ENCODE measurements at regions not wholly inside any gene's neighbourhood (a gene's known extent, or its start where the extent isn't known, plus 50 kb on each side); places are given as distances from the start of the nearest gene placed in this dataset.

DNA sequence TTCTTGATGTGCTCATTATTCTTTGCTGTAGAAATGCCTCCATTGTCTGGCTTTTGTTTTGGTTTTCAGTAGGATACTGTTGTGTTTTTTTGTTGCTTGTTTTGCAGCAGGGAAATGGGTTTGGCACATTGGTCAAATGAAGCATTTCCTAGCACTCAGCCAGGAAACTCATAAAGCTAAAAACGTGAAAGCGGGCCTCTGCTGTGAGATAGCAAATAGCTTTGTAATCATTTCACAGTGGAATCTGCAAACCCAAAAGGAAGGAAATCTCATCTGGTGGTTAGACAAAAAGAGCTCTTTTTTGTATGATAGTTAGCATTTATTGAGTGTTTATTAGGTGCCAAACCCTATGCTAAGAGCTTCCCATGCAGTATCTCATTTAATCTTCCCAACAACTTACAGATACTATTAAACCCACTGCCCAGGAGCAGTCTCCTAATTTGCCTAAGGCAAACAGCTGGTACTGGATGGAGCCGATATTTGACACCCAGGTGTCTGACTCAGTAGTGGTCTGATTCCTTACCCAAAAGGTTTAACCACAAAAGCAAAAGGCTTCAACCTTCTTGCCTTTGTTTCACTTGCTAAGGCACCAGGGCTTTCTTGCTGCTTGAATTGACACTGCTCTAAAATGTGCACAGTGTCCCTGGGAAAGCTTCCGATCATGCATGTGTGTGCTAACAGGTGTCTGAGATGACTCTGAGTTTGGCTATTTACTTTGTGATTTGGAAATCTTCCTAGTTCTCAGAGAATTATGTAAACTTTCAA, 527.9 kb upstream of the MDFIC2 start:
- DNase-seq, result no peak

DNA sequence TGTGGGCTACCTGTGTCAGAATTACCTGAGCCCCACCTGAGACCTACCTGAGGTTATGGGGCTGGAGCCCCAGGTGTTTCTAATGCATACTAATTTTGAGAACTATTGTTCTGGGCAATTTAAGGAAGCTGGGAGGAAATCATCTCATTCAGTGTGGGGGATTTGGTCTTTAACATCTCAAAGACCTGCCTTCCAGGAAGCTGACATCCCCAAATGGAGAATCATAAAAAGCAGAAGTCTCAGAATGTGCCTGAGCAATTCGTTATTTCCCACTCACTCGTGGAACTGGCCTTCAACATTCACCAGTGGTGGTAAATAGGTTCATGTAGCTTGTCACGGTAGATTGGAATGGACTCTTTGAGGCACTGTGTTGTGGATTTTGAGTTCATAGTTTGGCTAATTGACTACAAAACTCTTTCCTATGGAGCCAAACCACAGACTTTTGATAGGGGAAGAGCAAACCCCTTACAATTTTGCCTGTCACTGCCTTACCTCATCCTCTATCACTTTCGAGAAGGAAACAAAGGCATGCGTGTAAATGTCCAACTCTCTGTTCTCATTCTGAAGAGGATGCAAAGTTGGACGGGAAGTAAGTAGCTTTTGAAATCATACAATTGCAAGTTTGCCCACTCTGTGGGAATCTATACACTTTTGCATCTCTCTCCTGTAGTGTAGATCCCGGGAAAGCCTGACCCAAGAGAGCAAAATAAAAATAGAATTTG, 521.0 kb upstream of the MDFIC2 start:
- no peak for DNase-seq

DNA sequence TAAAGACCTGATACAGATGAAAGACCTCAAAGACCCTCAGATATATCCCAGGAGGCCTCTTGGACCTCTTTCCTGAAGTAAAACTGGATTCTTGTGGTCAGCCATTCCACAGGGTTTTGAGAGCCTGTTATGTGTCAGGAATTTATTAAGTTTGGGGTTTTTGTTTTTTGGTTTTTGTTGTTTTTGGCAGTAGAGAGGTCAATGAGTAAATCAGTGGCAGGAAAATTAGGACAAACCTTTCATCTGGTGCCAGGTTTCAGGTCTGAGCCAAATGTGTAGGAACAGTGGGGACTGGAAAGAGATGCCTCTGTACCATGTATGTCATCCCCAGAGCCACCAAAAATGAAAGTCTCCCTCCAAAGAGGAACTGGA, 520.4 kb upstream of the MDFIC2 start:
- DNase-seq, result no peak

DNA sequence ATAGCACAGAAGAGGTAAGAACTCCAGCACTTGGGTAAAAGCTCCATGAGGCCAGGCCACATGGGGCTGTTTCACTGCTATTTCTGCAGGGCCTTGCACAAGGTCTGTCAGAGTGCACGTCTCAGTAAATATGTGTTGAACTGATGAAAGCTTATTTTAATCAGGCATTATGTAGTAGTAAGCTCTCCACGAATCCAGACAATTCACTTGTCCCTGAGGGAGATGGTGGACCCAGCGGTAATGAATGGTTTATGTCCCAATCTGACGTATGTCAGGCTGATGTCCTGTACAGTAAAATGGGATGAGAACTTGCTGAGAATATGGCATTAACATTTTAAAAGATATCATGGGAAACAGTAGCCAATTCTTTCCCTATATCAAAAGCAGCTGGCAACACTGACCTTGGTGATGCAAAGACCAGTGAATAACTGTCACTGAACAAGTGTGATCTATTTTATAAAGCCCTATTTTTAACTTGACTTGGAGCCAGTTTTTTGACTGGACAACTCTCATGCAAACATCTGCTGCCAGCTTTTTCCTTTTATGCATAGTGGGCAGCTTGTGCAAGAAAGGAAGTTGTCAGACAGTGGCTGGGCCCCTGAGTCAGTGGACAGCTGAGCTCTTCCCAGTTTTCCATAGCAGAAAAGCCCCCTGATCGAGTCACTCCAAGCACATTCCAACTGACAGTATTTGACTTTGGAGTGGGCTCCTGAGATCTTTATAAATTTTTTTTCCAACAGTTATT, 519.8 kb upstream of the MDFIC2 start:
- no peak for DNase-seq

DNA sequence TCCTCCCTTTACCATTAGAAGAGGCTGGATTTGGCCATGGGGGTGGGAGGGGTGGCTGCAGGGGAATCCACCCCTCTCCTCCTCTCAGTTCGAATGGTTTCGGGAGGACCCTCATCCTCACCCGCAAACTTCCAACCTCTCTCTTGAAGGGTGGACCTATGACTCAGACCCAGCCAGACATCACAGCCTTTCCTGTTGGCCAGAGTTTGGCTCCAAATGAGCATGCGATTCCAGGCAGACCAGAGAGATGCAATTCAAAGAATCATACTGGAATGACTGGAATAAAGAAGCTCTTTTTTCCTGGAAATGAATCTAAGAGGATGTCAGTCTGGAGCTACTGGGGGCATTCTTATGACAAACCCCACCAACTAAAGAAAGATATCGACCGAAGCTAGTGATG, 516.7 kb upstream of the MDFIC2 start:
- DNase-seq, result no peak

DNA sequence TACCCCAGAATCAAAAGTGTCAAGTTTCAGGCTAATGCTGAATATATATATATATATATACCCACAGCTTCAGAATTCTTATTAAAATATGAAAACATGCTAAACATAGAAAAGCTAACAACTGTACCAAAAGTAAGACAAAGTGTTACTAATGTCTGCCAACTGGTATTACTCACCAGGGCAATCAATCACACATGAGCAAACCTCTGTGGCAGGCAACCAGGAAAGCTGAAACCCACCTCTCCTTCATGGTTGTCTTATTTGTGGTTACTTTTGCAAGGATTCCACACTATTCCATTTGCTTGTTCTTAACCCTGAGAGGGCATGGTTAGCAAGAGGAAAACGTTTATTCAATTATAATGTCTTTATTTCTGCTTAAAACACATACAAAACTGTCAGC, 512.3 kb upstream of the MDFIC2 start:
- no peak for DNase-seq

DNA sequence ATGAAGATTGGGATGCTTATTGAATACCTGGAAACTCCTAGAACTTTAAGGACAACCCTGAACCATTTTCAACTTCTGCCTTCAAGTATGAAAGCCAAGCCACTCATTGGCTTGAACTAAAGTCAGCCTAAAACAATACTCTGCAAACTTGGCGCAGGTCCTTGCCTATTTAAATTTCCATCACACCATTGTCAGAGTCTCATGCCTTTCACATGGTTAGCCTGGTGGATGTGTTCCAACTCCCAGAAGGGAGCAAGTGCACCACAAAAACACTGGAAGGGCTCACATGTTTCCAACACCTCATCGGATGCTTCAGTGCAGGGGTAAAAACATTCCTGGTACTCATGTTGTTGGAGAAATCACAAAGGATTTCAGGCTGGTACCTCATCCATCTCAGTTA, 511.6 kb upstream of the MDFIC2 start:
- DNase-seq, result no peak

DNA sequence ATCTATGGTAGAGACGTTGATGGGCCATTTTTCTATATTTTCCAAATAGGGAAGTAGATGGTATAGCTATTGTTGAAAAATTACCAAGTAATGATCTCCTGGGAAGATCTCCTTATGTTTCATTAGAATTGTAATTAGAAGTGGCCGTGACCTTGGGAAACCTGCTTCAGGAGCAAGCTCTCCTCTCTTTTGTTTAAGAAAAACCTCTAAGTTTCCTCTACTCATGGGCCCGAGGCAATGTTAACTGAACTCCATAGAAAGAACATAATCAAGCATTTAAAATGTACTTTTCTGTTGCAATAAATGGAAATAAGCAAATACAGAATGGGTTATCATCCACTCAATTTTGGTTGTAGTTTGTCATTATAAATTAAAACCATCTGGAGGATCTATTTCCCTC, 511.2 kb upstream of the MDFIC2 start:
- DNase-seq, result no peak

DNA sequence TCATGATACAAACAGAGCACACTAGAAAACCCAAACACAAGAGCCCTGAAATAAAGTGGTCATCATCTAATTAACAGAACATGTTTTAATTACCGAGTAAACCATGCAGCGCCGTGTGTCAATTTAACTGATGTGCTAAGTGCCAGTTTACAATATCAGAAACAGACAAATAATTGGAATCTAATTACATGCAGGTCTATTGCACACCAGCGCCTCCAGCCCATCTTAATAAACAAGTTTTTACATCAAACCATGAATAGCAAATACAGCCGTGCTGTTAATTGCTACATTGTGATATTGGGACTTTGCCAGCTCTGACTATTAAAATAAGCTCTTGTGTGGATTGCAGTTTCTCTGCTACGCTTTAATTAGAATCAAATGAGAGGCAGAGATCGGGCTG, 510.2 kb upstream of the MDFIC2 start:
- no peak for DNase-seq

DNA sequence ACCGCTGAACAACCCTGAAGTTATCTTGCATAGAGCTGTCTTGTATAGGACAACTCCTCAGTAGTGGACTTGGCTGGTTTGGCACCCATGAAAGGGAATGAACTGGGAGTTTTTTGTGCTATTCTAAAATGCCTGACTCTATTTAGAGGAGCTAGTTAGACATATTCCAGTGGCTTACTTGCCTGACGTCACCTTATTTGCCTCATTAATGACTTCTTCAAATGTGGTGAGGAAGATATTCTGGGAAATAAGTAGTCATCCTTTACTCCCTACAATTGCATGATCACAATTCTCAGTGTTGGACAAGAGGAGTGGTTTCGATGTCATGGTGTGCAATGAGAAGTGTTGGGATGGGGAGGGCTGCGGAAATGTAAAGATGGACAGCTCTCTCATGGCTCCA, 509.2 kb upstream of the MDFIC2 start:
- DNase-seq, result no peak

DNA sequence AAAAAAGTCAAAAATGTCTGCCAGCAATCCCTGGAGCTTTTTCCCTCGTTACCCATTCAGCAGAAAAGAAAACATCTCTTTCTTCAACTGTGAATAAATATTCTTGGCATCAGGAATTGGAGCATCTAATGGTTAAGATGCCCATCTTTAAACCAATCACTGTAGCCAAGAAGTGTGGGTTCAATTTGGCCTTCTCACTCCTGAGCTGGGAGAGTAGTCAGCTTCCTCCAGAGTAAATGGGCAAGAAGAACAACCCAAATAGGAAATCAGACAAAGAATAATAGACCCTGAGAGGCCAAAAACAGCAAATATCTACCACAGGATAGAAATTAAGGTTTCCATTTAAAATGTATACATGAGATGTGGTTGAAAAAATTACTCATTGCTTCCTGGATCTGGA, 508.0 kb upstream of the MDFIC2 start:
- no peak for DNase-seq

DNA sequence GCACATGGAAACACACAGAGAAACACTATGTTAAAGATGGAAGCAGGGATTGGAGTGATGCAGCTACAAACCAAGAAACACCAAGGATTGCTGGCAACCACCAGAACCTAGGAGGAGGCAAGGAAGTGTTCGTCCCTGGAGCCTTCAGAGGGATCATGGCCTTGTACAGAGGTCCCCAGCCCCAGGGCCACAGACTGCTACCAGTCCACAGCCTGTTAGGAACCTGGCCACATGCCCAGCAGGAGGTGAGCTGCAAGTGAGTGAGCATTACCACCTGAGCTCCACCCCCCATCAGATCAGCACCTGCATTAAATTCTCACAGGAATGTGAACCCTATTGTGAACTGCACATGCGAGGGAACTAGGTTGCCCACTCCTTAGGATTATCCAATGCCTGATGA, 505.7 kb upstream of the MDFIC2 start:
- DNase-seq, result no peak

DNA sequence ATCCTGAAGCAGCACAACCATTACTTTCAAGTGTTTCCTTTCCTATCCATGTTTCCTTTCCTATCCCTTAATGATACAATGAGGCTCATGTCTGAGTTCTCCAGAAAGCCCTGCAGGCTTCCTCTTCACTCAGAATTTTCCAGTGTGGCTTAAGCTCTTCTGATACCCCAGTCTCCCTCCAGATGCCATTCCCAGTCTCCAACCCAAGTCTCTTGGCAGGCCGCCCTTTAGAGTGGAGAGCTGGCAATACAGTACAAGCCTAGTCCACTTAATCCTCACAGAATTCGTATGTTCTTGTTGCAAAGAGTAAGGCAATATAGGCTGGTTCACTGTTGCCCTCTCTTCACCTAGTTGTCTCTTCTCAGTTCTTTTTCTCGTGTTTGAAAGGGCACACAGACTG, 503.9 kb upstream of the MDFIC2 start:
- DNase-seq, result no peak

DNA sequence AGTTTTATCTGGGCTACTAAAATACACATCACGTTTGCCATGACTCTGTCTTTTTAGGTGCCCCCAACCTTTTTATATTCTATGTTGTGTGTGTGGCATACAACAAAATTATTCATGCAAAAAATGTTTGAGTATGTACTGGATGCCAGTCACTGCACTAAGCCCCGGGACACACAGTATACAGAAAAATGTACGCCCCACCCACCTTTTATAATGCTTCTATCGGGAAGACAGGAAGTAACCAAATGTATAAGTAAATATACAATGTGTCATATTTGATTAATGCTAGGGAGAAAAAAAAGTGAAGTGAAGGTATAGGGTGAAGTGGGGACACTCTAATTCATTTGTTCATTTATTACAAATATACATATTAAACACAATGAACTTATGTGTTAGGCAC, 503.4 kb upstream of the MDFIC2 start:
- no peak for DNase-seq

DNA sequence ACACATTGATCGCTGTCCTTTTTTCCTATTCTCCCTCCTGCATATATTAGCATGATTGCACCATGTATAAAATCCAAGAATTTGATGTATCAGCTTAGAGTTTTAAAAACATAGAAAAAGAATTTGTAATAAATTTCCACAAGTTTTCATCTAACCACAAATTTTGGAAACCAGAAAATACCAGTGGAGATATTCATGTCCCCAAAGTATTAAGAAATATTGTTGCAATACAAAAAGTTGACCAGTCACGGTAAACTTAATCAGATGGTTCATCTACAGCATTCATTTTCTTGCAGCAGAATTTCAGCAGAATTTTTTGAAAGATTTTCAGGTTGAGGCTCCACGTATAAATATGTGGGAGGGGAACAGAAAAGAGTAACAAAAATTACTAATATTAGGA, 500.9 kb upstream of the MDFIC2 start:
- DNase-seq, result no peak

DNA sequence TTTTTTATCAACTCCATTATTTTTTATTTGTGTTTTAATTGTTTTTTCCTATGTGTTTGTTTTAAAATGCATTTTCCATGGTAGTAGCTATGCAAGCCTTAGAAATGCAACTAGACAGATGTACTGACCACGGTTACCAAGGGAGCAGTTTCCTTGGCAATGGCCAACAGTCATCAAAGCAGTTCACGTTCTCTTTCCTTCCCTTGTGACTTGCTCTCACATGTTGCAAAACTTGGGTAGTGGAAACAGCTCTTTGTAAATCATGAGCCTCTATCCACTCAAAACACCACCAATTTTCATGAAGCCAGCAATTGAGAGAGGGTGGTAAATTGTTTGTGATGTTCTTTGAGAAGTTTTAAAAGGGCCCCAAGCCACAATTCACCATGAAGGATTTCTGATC, 499.4 kb upstream of the MDFIC2 start:
- no peak for DNase-seq

DNA sequence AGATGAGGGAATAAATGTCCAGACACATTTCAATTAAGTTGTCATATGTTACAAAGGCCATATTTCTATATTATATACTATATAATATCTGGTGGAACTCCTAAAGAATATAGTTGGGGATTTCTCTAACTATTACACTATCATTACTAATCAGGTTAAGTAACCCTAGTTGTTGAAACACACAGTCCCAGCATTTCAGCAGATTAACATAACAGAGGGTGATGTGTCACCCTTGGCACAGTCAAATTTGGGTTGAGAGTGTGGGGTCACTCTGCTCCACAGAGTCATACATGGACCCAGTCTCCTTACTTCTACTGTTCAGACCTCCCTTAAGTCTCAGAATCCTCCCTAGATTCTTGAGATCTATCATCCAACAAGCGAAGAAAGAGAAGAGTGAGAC, 496.4 kb upstream of the MDFIC2 start:
- DNase-seq, result no peak

DNA sequence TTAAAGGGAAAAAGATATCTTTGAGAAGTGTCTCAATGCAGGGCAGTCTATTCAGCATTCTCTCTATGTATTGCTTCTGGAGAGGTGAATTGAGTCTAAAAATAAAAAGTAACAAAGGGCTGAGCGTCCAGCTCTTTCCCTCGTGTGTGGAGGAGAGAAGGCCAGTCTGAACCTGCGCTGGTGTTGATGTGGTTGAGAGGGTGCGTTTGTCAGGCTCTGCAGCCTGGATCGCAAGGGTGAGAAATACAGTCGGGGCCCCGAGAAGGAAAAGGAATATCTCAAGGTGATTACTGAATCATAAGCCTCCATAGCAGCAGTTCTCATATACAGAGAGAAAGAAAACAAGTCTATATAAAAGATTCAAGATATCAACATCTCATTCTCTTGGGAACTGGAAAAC, 494.1 kb upstream of the MDFIC2 start:
- no peak for DNase-seq

DNA sequence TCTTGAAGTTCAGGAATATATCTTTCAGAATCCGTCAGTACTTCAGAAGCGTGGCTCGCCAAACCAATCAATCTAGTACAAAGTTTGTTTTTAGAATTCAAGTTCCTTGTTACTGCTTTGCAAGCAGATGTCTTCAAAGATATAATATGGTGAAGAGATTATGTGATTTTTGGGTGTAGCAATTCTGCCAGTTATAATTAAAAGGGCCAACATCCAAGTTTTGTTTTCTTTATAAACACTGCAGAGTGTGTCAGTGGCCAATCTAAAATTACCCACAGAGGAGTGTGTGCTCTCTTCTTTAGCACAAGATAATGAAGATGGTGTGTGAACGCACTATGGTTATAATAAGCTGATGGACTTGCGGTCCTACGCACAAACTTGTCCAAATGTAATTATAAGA, 493.6 kb upstream of the MDFIC2 start:
- DNase-seq, result no peak

DNA sequence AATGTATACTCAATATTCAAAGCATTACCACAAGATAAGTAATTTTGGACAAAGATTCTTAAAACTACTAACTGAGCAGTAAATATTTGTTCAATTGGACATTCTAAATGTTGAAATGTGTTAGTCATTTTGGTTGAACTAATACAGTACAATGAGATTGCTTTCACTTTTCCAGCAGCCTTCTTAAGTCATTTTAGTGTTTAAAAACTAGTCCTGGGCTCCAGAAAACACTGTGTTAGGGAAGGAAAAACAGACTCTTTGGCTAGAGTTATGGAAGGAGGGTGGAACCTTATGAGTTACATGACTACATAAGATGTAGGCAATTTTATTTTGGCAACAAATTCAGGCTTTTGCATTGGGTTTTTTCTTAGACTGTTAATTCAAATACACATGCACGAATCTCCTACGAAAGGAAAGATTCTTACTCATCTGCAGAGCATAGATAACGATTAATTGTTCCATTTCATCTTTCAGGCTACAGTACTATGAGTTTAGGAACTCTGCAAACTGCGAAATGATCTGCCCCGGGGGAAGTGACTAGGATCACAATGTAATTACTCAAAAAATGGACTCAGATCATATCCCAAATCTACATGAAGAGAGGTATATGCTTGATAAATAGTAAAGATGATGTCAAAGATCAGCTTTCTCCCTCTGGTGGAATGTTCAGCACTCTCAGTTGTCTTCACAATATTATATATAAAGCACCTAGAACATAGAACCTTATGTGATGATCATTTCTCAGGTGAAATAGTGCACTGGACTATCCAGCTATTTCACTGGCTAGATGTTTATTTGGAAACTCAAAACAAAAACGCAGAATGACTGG, 492.8 kb upstream of the MDFIC2 start:
- no peak for DNase-seq

DNA sequence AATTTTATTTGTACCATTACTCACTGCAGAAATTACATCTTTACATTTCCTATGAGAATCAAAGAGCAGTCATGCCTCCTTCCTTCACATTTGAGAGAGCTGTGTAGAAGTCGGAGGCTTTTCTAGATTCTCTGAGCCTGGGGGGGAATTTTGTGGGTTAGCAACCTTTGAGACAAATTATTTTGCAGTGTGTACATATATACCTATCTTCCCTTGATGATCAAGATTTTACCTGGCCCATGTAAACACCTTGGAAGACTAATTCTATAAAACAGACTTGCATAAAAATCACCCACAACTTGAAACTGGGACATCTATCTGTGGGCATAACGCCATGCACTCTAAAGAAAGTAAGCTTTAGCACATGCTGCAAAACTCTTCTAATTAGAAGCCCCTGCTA, 491.5 kb upstream of the MDFIC2 start:
- DNase-seq, result no peak

DNA sequence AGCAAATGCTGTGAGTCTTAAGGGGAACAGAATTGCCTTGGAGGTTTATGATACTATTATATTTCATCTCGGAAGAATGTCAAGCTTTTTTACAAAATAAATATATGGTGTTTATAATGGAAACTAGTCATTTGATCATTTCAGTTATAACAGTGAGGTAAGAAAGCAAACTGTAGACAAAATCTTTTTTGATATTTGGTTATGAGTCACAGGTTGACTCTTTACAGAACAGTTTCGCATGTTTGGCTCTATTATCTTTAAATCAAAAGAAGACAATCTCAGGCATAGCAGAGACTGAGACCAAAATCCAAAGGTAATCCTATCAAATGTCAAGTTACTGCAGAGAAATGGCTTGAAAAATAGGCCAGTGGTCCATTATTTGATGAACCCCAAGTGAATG, 490.9 kb upstream of the MDFIC2 start:
- no peak for DNase-seq

DNA sequence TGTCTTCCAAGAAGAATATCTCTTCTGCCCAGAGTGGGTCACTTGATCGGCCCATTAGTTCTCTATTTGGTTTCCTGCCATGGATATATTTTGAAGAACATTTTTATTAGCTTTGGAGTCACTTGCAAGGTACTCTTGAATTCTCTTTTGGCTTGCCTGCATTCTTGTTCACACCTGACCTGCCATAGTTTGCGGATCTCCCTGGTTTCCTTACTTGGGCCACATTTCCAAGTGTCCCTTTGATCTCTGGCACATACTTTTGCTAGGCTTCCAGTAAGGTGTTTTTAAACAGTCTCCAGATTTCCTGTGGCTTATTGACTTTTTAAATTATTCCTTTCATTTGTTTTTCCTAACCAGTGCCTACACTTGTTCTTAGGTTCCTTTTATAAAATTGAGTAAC, 488.5 kb upstream of the MDFIC2 start:
- no peak for DNase-seq
